IMR-90 (cell line): ENCODE measurements at regions not wholly inside any gene's neighbourhood (a gene's known extent, or its start where the extent isn't known, plus 50 kb on each side); places are given as distances from the start of the nearest gene placed in this dataset.

Experiments
- ATAC-seq: fragments of 200-7000 bp; cut with Tn5 transposase; 2 replicates; pipeline ENCODE4 v1.9.1; 2020; ENCODE audit warnings: low read depth, mild to moderate bottlenecking, moderate library complexity
- BruUV-seq: library from RNA; stranded (reverse); fragments of 400-500 nt; replicated peaks from 2 replicates; lab custom pipeline; 2021; lab: Mats Ljungman, UMichigan
- CTCF ChIA-PET: fragments of 300-600 bp; formaldehyde crosslinking; extraction: SDS; loops from one replicate; lab custom pipeline; 2021; ENCODE audit warnings: antibody characterized with exemption; lab: Yijun Ruan, JAX
- POLR2A ChIA-PET: fragments of 300-600 bp; sonication (Branson Sonifier 250); formaldehyde crosslinking; loops from one replicate; lab custom pipeline; 2022; ENCODE audit warnings: antibody characterized with exemption; ENCODE audit not compliant: unreplicated experiment; lab: Charles Lee
- DNase-seq: peaks from one replicate; pipeline ENCODE4 v3.0.0; 2013
- H2AFZ ChIP-seq: replicated peaks from 2 replicates; pipeline ENCODE3; 2013; ENCODE audit warnings: low read length, mild to moderate bottlenecking; ENCODE audit not compliant: poor library complexity
- H2AK5ac ChIP-seq: 2 replicates; pipeline ENCODE4 v1.6.1; 2013; ENCODE audit warnings: low read depth, low read length, inconsistent platforms
- H2AK9ac ChIP-seq: replicated peaks from 2 replicates; pipeline ENCODE3; 2013; ENCODE audit warnings: mild to moderate bottlenecking, low read depth, low read length, moderate library complexity; ENCODE audit not compliant: poor library complexity
- H2BK120ac ChIP-seq: 2 replicates; pipeline ENCODE4 v1.6.1; 2013; ENCODE audit warnings: low read depth, low read length, inconsistent platforms
- H2BK15ac ChIP-seq: 3 replicates; pipeline ENCODE4 v1.6.1; 2013; ENCODE audit warnings: low read depth, low read length, inconsistent platforms
- H2BK20ac ChIP-seq: 2 replicates; pipeline ENCODE4 v1.6.1; 2013; ENCODE audit warnings: low read depth, mild to moderate bottlenecking, inconsistent platforms, low read length, moderate library complexity
- H2BK5ac ChIP-seq: 2 replicates; pipeline ENCODE4 v1.6.1; 2013; ENCODE audit warnings: mild to moderate bottlenecking, low read depth, low read length, inconsistent platforms; ENCODE audit not compliant: poor library complexity, severe bottlenecking
- H3K14ac ChIP-seq: replicated peaks from 2 replicates; pipeline ENCODE4 v1.6.1; 2013; ENCODE audit warnings: low read depth, low read length, inconsistent platforms
- H3K18ac ChIP-seq: 2 replicates; pipeline ENCODE4 v1.6.1; 2013; ENCODE audit warnings: low read depth, low read length, control low read depth
- H3K23ac ChIP-seq: 2 replicates; pipeline ENCODE4 v1.6.1; 2013; ENCODE audit warnings: low read depth, low read length, inconsistent platforms
- H3K27ac ChIP-seq: 2 replicates; pipeline ENCODE4 v1.5.1; 2013; ENCODE audit warnings: mild to moderate bottlenecking, control low read depth, low read length; ENCODE audit not compliant: insufficient read depth
- H3K27me3 ChIP-seq: 2 replicates; pipeline ENCODE4 v1.6.1; 2013; ENCODE audit warnings: low read length; ENCODE audit not compliant: control insufficient read depth, insufficient read depth
- H3K36me3 ChIP-seq: 2 replicates; pipeline ENCODE4 v1.6.1; 2013; ENCODE audit warnings: low read length, mixed read lengths; ENCODE audit not compliant: control insufficient read depth, insufficient read depth
- H3K4ac ChIP-seq: 2 replicates; pipeline ENCODE4 v1.6.1; 2013; ENCODE audit warnings: low read depth, low read length, inconsistent platforms
- H3K4me1 ChIP-seq: 2 replicates; pipeline ENCODE4 v1.6.1; 2013; ENCODE audit warnings: low read length, mixed read lengths; ENCODE audit not compliant: control insufficient read depth, insufficient read depth
- H3K4me2 ChIP-seq: 2 replicates; pipeline ENCODE4 v1.6.1; 2013; ENCODE audit warnings: low read depth, mild to moderate bottlenecking, control low read depth, low read length, moderate library complexity
- H3K4me3 ChIP-seq: 2 replicates; pipeline ENCODE4 v1.5.1; 2013; ENCODE audit warnings: low read depth, mild to moderate bottlenecking, control low read depth, low read length, moderate library complexity; ENCODE audit not compliant: insufficient read depth
- H3K56ac ChIP-seq: 2 replicates; pipeline ENCODE4 v1.6.1; 2013; ENCODE audit warnings: low read length, inconsistent platforms; ENCODE audit not compliant: insufficient read depth; ENCODE audit errors: extremely low read depth
- H3K79me1 ChIP-seq, 2 experiments: 2 replicates each; pipeline ENCODE4 v1.6.1; 2013; ENCODE audit warnings: low read length in 2 of 2, inconsistent platforms in 1 of 2, low read depth in 1 of 2
- H3K9ac ChIP-seq: 2 replicates; pipeline ENCODE4 v1.6.1; 2013; ENCODE audit warnings: low read depth, low read length, control low read depth
- H3K9me1 ChIP-seq: 2 replicates; pipeline ENCODE4 v1.6.1; 2013; ENCODE audit warnings: low read length, inconsistent platforms; ENCODE audit not compliant: insufficient read depth
- H3K9me3 ChIP-seq: 2 replicates; pipeline ENCODE4 v1.6.1; 2013; ENCODE audit warnings: low read length; ENCODE audit not compliant: control insufficient read depth, insufficient read depth
- H4K20me1 ChIP-seq: 2 replicates; pipeline ENCODE4 v1.6.1; 2013; ENCODE audit warnings: low read length, inconsistent platforms; ENCODE audit not compliant: insufficient read depth
- H4K5ac ChIP-seq: 2 replicates; pipeline ENCODE4 v1.6.1; 2013; ENCODE audit warnings: mild to moderate bottlenecking, low read depth, low read length, control low read depth
- H4K8ac ChIP-seq, 2 experiments: 2 replicates each; pipeline ENCODE4 v1.6.1; 2013; ENCODE audit warnings: low read depth in 2 of 2, low read length in 2 of 2, control low read depth in 1 of 2, inconsistent platforms in 1 of 2
- H4K91ac ChIP-seq: 2 replicates; pipeline ENCODE4 v1.6.1; 2013; ENCODE audit warnings: low read depth, low read length, inconsistent platforms; ENCODE audit not compliant: insufficient read depth
- BHLHE40 ChIP-seq: fragments of 150-350 bp; IDR thresholded peaks from 2 replicates; pipeline ENCODE4 v1.6.1; 2016; ENCODE audit warnings: mild to moderate bottlenecking, low read depth, low read length
- CEBPB ChIP-seq: IDR thresholded peaks from 2 replicates; pipeline ENCODE4 v1.6.1; 2012; ENCODE audit warnings: low read depth, low read length, improper control_type of control experiment
- CHD1 ChIP-seq: IDR thresholded peaks from 2 replicates; pipeline ENCODE4 v1.6.1; 2012; ENCODE audit warnings: low read depth, low read length, improper control_type of control experiment
- FOS ChIP-seq: fragments of 150-350 bp; IDR thresholded peaks from 2 replicates; pipeline ENCODE4 v1.6.1; 2016; ENCODE audit warnings: low read depth, low read length
- MAFK ChIP-seq: IDR thresholded peaks from 2 replicates; pipeline ENCODE4 v1.6.1; 2012; ENCODE audit warnings: low read depth, low read length, improper control_type of control experiment
- MAZ ChIP-seq: IDR thresholded peaks from 2 replicates; pipeline ENCODE4 v1.6.1; 2012; ENCODE audit warnings: low read depth, mild to moderate bottlenecking, low read length, improper control_type of control experiment, moderate library complexity, borderline replicate concordance
- MXI1 ChIP-seq: IDR thresholded peaks from 2 replicates; pipeline ENCODE4 v1.6.1; 2012; ENCODE audit warnings: low read depth, mild to moderate bottlenecking, low read length, moderate library complexity, borderline replicate concordance
- NFE2L2 ChIP-seq: fragments of 150-350 bp; IDR thresholded peaks from 2 replicates; pipeline ENCODE4 v1.6.1; 2016; ENCODE audit warnings: low read depth, mild to moderate bottlenecking, low read length
- RAD21 ChIP-seq: IDR thresholded peaks from 2 replicates; pipeline ENCODE4 v1.6.1; 2012; ENCODE audit warnings: low read length, improper control_type of control experiment
- RFX5 ChIP-seq: IDR thresholded peaks from 2 replicates; pipeline ENCODE4 v1.8.0; 2012; ENCODE audit warnings: low read depth, mild to moderate bottlenecking, low read length, moderate library complexity
- SMC3 ChIP-seq: fragments of 150-350 bp; IDR thresholded peaks from 2 replicates; pipeline ENCODE4 v1.6.1; 2016; ENCODE audit warnings: low read depth, mild to moderate bottlenecking, antibody characterized with exemption, low read length, moderate library complexity
- WGBS, 2 experiments: methylation state at CpG; one replicate each; pipeline versions ENCODE4 v1.1.5 to v1.1.7; 2013; ENCODE audit warnings: missing lambda C conversion rate in 2 of 2; ENCODE audit not compliant: insufficient read length in 1 of 2; ENCODE audit errors: extremely low coverage in 2 of 2; 5-methylcytosine and 5-hydroxymethylcytosine counted together
- dilution Hi-C: fragments of 300-500 bp; cut with HindIII; formaldehyde crosslinking; loops from one replicate; pipeline ENCODE4 v1.14.3; 2018; ENCODE audit warnings: low sequenced_read_pairs; ENCODE audit not compliant: unreplicated experiment
- in situ Hi-C: fragments of 300-500 bp; cut with MboI; formaldehyde crosslinking; loops from 3 replicates; pipeline ENCODE4 v1.14.3; 2019; ENCODE audit warnings: low sequenced_read_pairs, inconsistent platforms, mixed read lengths
- intact Hi-C: fragments of 100-400 bp; cut with micrococcal nuclease; formaldehyde crosslinking; loops from 2 replicates; pipeline ENCODE4 v1.10.0; 2022
- TF ChIP-seq, protein P1 (sequence below): conservative IDR thresholded peaks from 2 replicates; pipeline ENCODE4 v1.5.1; 2012; ENCODE audit warnings: mild to moderate bottlenecking, low read depth, low read length, improper control_type of control experiment
- TF ChIP-seq, protein P2 (sequence below): fragments of 150-350 bp; IDR thresholded peaks from 2 replicates; pipeline ENCODE4 v1.6.1; 2016; ENCODE audit warnings: low read depth, mild to moderate bottlenecking, low read length, moderate library complexity, borderline replicate concordance
- TF ChIP-seq, protein P3 (sequence below): fragments of 150-350 bp; IDR thresholded peaks from 2 replicates; pipeline ENCODE4 v1.6.1; 2017; ENCODE audit warnings: mild to moderate bottlenecking, antibody characterized with exemption, low read length, low read depth

DNA sequence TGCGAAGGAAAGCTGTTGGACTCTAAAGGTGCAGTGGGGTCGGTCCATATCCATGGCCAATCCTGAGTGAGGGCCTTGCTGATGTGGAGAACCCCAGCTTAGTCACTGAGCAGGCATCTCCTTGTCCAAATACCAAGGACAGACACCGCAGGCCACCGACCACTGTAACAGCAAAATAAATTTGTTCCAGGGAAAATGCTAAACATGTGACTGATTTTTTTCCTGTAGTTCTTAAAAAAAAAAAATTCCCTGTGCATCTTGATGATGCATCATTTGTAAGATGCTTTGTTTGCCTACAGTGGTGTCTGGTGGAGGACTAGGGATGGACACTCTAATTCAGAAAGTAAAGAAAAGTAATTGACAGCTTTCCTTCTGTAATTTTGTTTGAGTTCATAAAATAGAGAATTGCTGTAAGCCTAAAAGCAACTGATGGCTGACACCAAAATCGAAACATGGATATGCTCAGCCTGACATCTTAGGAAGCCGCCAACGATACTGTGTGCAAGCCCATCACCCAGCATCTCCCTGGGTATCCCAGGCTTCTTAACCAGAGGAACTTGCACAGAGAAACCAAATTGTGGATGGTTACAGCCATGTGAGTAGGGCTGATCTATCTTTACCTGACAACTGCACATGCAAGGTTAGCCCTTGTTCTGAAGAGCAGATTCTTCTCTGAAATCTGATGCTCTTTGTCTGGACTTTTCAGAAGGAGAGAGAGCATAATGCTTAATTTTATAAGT is 188.6 kb downstream of the ARL4C start:
- Histone ChIP-seq H2BK15ac (peak overlapping the region; percentile 35; the same call in 1 of the 3 replicates), H3K27ac (peak overlapping the region; percentile 74), H3K4me1 (peaks cover 8% of the 10 kb centered on the region), H4K91ac (peak overlapping the region; percentile 71), H3K79me1 (no peaks in the 10 kb centered on the region), H3K23ac (peak overlapping the region; percentile 83; the same call in 1 of the 2 replicates), H3K14ac (peak overlapping the region; percentile 47), H2BK5ac (peak overlapping the region; percentile 81), H3K36me3 (no peaks in the 10 kb centered on the region), H4K5ac (peak overlapping the region; percentile 34; the same call in 1 of the 2 replicates), H3K56ac (peak overlapping the region; percentile 35; the same call in 1 of the 2 replicates), H2BK20ac (peak overlapping the region; percentile 83; the same call in 1 of the 2 replicates), H3K27me3 (no peaks in the 10 kb centered on the region), H3K9ac (no peak overlapping the region), H3K9me1 (peaks cover 6% of the 10 kb centered on the region; the same call in 1 of the 2 replicates), H3K4ac (peak overlapping the region; percentile 82), H3K4me3 (no peak overlapping the region), H2BK120ac (peak overlapping the region; percentile 77), H3K4me2 (peak overlapping the region; percentile 5; the same call in 1 of the 2 replicates), H2AFZ (peak overlapping the region; percentile 18), H2AK5ac (peak overlapping the region; percentile 56; the same call in 1 of the 2 replicates), H4K8ac (peak overlapping the region in 1 of 2 experiments; percentile 72; a peak in 2 of 4 replicates), H3K18ac (peak overlapping the region; percentile 50; the same call in 1 of the 2 replicates), H2AK9ac (no peak overlapping the region), H3K9me3 (peaks cover 3% of the 10 kb centered on the region; the same call in 1 of the 2 replicates), H4K20me1 (no peaks in the 10 kb centered on the region)
- peak; percentile 39 for DNase-seq
- in situ Hi-C loops: no loop called here
- ChIA-PET CTCF (no interaction called here), POLR2A (no interaction called here)
- 100% methylated on average over 1 of the region's 7 CpGs; no CpG with 5 or more reads in 1 of the 2 experiments for WGBS, 2 experiments
- intact Hi-C loops: no loop called here
- dilution Hi-C loops: no loop called here
- no peak for ATAC-seq
- no TSS peak for BruUV-seq
- TF ChIP-seq RAD21 (peak; percentile 31; the same call in 1 of the 2 replicates), RFX5 (no peak), MAFK (no peak), MAZ (no peak), SMC3 (peak; percentile 11; the same call in 1 of the 2 replicates), FOS (no peak), CEBPB (no peak), NFE2L2 (no peak), MXI1 (no peak), CHD1 (no peak), BHLHE40 (no peak)
- TF ChIP-seq, protein P1, sequence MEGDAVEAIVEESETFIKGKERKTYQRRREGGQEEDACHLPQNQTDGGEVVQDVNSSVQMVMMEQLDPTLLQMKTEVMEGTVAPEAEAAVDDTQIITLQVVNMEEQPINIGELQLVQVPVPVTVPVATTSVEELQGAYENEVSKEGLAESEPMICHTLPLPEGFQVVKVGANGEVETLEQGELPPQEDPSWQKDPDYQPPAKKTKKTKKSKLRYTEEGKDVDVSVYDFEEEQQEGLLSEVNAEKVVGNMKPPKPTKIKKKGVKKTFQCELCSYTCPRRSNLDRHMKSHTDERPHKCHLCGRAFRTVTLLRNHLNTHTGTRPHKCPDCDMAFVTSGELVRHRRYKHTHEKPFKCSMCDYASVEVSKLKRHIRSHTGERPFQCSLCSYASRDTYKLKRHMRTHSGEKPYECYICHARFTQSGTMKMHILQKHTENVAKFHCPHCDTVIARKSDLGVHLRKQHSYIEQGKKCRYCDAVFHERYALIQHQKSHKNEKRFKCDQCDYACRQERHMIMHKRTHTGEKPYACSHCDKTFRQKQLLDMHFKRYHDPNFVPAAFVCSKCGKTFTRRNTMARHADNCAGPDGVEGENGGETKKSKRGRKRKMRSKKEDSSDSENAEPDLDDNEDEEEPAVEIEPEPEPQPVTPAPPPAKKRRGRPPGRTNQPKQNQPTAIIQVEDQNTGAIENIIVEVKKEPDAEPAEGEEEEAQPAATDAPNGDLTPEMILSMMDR: peak; percentile 28; the same call in 1 of the 2 replicates
- TF ChIP-seq, protein P2, sequence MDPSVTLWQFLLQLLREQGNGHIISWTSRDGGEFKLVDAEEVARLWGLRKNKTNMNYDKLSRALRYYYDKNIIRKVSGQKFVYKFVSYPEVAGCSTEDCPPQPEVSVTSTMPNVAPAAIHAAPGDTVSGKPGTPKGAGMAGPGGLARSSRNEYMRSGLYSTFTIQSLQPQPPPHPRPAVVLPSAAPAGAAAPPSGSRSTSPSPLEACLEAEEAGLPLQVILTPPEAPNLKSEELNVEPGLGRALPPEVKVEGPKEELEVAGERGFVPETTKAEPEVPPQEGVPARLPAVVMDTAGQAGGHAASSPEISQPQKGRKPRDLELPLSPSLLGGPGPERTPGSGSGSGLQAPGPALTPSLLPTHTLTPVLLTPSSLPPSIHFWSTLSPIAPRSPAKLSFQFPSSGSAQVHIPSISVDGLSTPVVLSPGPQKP: no peak
- TF ChIP-seq, protein P3, sequence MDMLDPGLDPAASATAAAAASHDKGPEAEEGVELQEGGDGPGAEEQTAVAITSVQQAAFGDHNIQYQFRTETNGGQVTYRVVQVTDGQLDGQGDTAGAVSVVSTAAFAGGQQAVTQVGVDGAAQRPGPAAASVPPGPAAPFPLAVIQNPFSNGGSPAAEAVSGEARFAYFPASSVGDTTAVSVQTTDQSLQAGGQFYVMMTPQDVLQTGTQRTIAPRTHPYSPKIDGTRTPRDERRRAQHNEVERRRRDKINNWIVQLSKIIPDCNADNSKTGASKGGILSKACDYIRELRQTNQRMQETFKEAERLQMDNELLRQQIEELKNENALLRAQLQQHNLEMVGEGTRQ: no peak
